A549 (cell line): ENCODE measurements at regions not wholly inside any gene's neighbourhood (a gene's known extent, or its start where the extent isn't known, plus 50 kb on each side); places are given as distances from the start of the nearest gene placed in this dataset.

Experiments
- ATAC-seq, 2 experiments: fragments of 200-7000 bp in 1 of 2; fragments of >200 bp in 1 of 2; cut with Nextera tagmentation in 1 of 2; cut with Tn5 transposase in 1 of 2; 3 replicates each; pipeline versions ENCODE4 v1.8.0 to v1.9.1; 2018 to 2020; ENCODE audit warnings: mild to moderate bottlenecking in 1 of 2, moderate library complexity in 1 of 2
- CTCF ChIA-PET: fragments of 300-600 bp; sonication (Branson Sonifier 250); formaldehyde crosslinking; extraction: SDS; loops from one replicate; lab custom pipeline; 2021; ENCODE audit warnings: antibody characterized with exemption, inconsistent platforms; lab: Yijun Ruan, JAX
- POLR2A ChIA-PET: fragments of 350-600 bp; formaldehyde crosslinking; extraction: SDS; loops from one replicate; lab custom pipeline; 2021; ENCODE audit warnings: antibody characterized with exemption, inconsistent platforms; lab: Yijun Ruan, JAX
- DNase-seq, 2 experiments: peaks; one replicate each; pipeline versions ENCODE4 v3.0.0 to v3.0.0-alpha.2; 2011 to 2016; ENCODE audit warnings: low read depth in 1 of 2, low spot score in 1 of 2
- FAIRE-seq: peaks from 2 replicates; lab custom pipeline; 2011; peaks lifted over from hg19 to GRCh38; lab: Jason Lieb, UNC
- H3K27ac ChIP-seq, 2 experiments: fragments of >200 bp; sonication (Bioruptor Twin); formaldehyde crosslinking; 3 replicates each; pipeline ENCODE4 v1.5.1; 2016 to 2017
- H3K4me1 ChIP-seq: fragments of >200 bp; sonication (Bioruptor Twin); formaldehyde crosslinking; 3 replicates; pipeline ENCODE4 v1.6.1; 2016
- H3K4me2 ChIP-seq: fragments of >200 bp; sonication (Bioruptor Twin); formaldehyde crosslinking; 3 replicates; pipeline ENCODE4 v1.6.1; 2016
- H3K4me3 ChIP-seq: fragments of >200 bp; sonication (Bioruptor Twin); formaldehyde crosslinking; 3 replicates; pipeline ENCODE4 v1.5.1; 2016
- H3K9me3 ChIP-seq: fragments of >200 bp; sonication (Bioruptor Twin); formaldehyde crosslinking; 3 replicates; pipeline ENCODE4 v1.6.1; 2016
- CBX8 ChIP-seq: fragments of 200-600 bp; sonication (generic); IDR thresholded peaks from 2 replicates; pipeline ENCODE4 v1.6.1; 2016
- CEBPB ChIP-seq, 2 experiments: fragments of >200 bp in 1 of 2; sonication (Bioruptor Twin) in 1 of 2; formaldehyde crosslinking in 1 of 2; IDR thresholded peaks; 2 replicates each; pipeline ENCODE4 v1.6.1; 2012 to 2016
- CHD2 ChIP-seq: fragments of 150-350 bp; IDR thresholded peaks from 2 replicates; pipeline ENCODE4 v1.6.1; 2014; ENCODE audit warnings: low read length; ENCODE audit not compliant: partially characterized antibody
- EHF ChIP-seq: fragments of 250-450 bp; sonication (Bioruptor Pico); IDR thresholded peaks from 2 replicates; pipeline ENCODE4 v1.5.0; 2020; ENCODE audit warnings: mild to moderate bottlenecking
- EHMT2 ChIP-seq: fragments of 200-600 bp; sonication (generic); IDR thresholded peaks from 2 replicates; pipeline ENCODE4 v1.6.1; 2016; ENCODE audit warnings: antibody characterized with exemption, low read depth, mild to moderate bottlenecking, moderate library complexity
- EP300 ChIP-seq, 2 experiments: fragments of >200 bp; sonication (Bioruptor Twin); formaldehyde crosslinking; IDR thresholded peaks; 2 replicates in 1 of 2; 3 replicates in 1 of 2; pipeline ENCODE4 v1.6.1; 2016 to 2017
- ESRRA ChIP-seq: fragments of 150-350 bp; IDR thresholded peaks from 2 replicates; pipeline ENCODE4 v1.6.1; 2014; ENCODE audit warnings: mild to moderate bottlenecking, low read length, borderline replicate concordance
- FOSB ChIP-seq: fragments of 250-450 bp; sonication (Bioruptor Pico); IDR thresholded peaks from 2 replicates; pipeline ENCODE4 v1.5.0; 2020; ENCODE audit warnings: mild to moderate bottlenecking, moderate library complexity
- HEYL ChIP-seq: fragments of 250-450 bp; sonication (Bioruptor Pico); IDR thresholded peaks from 2 replicates; pipeline ENCODE4 v1.8.0; 2021; ENCODE audit warnings: mild to moderate bottlenecking, moderate library complexity
- HOXA7 ChIP-seq: fragments of 250-450 bp; sonication (Bioruptor Pico); IDR thresholded peaks from 2 replicates; pipeline ENCODE4 v1.5.0; 2020; ENCODE audit warnings: mild to moderate bottlenecking, moderate library complexity
- JUN ChIP-seq, 2 experiments: fragments of >200 bp; sonication (Bioruptor Twin); formaldehyde crosslinking; IDR thresholded peaks; 2 replicates in 1 of 2; 3 replicates in 1 of 2; pipeline ENCODE4 v1.6.1; 2016 to 2017
- JUNB ChIP-seq: fragments of >200 bp; sonication (Bioruptor Twin); formaldehyde crosslinking; IDR thresholded peaks from 2 replicates; pipeline ENCODE4 v1.6.1; 2016
- KDM1A ChIP-seq: fragments of 200-600 bp; sonication (generic); IDR thresholded peaks from 2 replicates; pipeline ENCODE4 v1.6.1; 2016; ENCODE audit warnings: low read depth, mild to moderate bottlenecking
- MAZ ChIP-seq: fragments of 150-350 bp; IDR thresholded peaks from 2 replicates; pipeline ENCODE4 v1.6.1; 2014; ENCODE audit warnings: antibody characterized with exemption, low read depth, low read length, borderline replicate concordance
- MYC ChIP-seq: IDR thresholded peaks from 2 replicates; pipeline ENCODE4 v1.6.1; 2012; ENCODE audit warnings: mild to moderate bottlenecking, inconsistent platforms, low read length, improper control_type of control experiment, borderline replicate concordance
- PHF8 ChIP-seq: fragments of 200-600 bp; sonication (generic); IDR thresholded peaks from 2 replicates; pipeline ENCODE4 v1.6.1; 2016; ENCODE audit warnings: low read depth, mild to moderate bottlenecking, antibody characterized with exemption, moderate library complexity, borderline replicate concordance
- RCOR1 ChIP-seq: fragments of 150-350 bp; IDR thresholded peaks from 2 replicates; pipeline ENCODE4 v1.6.1; 2014; ENCODE audit warnings: antibody characterized with exemption, low read length, low read depth
- SREBF2 ChIP-seq: fragments of 450-650 bp; IDR thresholded peaks from 2 replicates; pipeline ENCODE4 v1.6.1; 2014; ENCODE audit warnings: mild to moderate bottlenecking, moderate library complexity
- ZC3H11A ChIP-seq: fragments of 450-650 bp; IDR thresholded peaks from 2 replicates; pipeline ENCODE4 v1.6.1; 2014; ENCODE audit warnings: antibody characterized with exemption, mild to moderate bottlenecking
- WGBS: methylation state at CpG from one replicate; pipeline ENCODE4 v1.1.6; 2017; ENCODE audit errors: missing lambda C conversion rate; 5-methylcytosine and 5-hydroxymethylcytosine counted together
- TF ChIP-seq, protein P1 (sequence below): IDR thresholded peaks from 2 replicates; pipeline ENCODE4 v1.6.1; 2012; ENCODE audit warnings: low read depth, borderline replicate concordance
- TF ChIP-seq, protein P2 (sequence below): IDR thresholded peaks from 2 replicates; pipeline ENCODE4 v1.6.1; 2012
- TF ChIP-seq, protein P3 (sequence below): fragments of >200 bp; sonication (Bioruptor Twin); formaldehyde crosslinking; IDR thresholded peaks from 2 replicates; pipeline ENCODE4 v1.6.1; 2016

DNA sequence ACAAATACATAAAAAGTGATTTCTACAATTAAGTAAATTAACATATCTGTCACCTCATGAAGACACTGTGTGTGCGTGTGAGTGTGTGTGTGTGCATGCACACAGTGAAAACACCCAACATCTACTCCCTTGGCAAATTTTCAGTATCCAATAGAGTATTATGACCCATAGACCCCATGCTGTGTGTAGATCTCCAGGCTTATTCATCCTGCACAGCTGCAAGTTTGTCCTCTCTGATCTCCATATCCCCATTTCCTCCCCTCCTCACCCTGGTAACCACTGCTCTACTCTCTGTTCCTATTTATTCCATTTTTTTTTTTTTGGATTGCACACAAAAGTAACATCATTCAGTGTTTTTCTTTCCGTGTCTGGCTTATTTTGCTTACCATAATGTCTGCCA, 391.0 kb downstream of the SOX11 start:
- Histone ChIP-seq H3K9me3 (peaks cover 2% of the 10 kb centered on the region; the same call in 1 of the 3 replicates), H3K4me1 (no peaks in the 10 kb centered on the region), H3K4me3 (no peak overlapping the region)
- FAIRE-seq = no peak
- DNase-seq = no peak
- TF ChIP-seq ESRRA (no peak), FOSB (no peak), CHD2 (no peak), MAZ (no peak), ZC3H11A (no peak), PHF8 (no peak), RCOR1 (no peak), MYC (no peak), CEBPB (IDR thresholded peaks at IDR 0.05) (no peak), JUNB (no peak), JUN (IDR thresholded peaks at IDR 0.05) (no peak), HEYL (no peak), EP300 (IDR thresholded peaks at IDR 0.05) (no peak), EHMT2 (no peak), EHF (CRISPR knock-in tag) (no peak), KDM1A (no peak)
- TF ChIP-seq, protein P1, sequence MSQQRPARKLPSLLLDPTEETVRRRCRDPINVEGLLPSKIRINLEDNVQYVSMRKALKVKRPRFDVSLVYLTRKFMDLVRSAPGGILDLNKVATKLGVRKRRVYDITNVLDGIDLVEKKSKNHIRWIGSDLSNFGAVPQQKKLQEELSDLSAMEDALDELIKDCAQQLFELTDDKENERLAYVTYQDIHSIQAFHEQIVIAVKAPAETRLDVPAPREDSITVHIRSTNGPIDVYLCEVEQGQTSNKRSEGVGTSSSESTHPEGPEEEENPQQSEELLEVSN = no peak
- TF ChIP-seq, protein P2, sequence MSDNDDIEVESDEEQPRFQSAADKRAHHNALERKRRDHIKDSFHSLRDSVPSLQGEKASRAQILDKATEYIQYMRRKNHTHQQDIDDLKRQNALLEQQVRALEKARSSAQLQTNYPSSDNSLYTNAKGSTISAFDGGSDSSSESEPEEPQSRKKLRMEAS = no peak
- TF ChIP-seq, all 56 proteins: peak for 0
- ATAC-seq = no peak
- ChIA-PET POLR2A (no interaction called here), CTCF (interaction anchor here (0.7 kb wide), 1 partner anchor 266 kb away, joined by 5 read pairs; no protein-coding TSS in a partner anchor)
- Histone ChIP-seq H3K4me2 (no peak overlapping the region), H3K27ac (no peak overlapping the region)
- 17% methylated on average over 2 of the region's 2 CpGs for WGBS

DNA sequence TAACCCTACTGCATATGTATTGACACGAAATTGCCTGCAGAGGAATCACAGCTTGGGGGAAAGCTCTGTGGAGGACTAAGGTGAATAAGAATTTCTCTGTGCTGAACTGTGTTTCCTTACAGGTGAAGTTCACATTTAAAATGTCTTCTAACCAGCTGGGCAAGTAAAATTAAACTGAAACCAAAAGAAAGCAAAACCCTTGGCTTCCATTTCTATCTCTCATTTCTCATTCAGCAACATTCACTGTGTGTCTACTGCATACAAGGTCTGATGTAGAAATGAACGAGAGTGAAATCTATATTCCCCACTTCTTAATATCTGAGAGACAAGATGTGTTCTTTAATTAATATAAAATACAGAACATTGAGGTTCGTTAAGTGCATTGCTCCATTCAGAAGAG, 397.3 kb downstream of the SOX11 start:
- no peak overlapping the region for H3K4me2 ChIP-seq
- no peak overlapping the region for H3K4me3 ChIP-seq
- DNase-seq (no peak), ATAC-seq (no peak), FAIRE-seq (no peak)
- WGBS = under 1% methylated on average over 3 of the region's 3 CpGs
- no peaks in the 10 kb centered on the region for H3K4me1 ChIP-seq
- POLR2A ChIA-PET = no interaction called here
- H3K27ac ChIP-seq = no peak overlapping the region
- CTCF ChIA-PET = no interaction called here
- peaks cover 2% of the 10 kb centered on the region; the same call in 1 of the 3 replicates for H3K9me3 ChIP-seq
- TF ChIP-seq PHF8 = no peak
- no peak for TF ChIP-seq HOXA7
- TF ChIP-seq MAZ = no peak
- TF ChIP-seq CBX8 = no peak

DNA sequence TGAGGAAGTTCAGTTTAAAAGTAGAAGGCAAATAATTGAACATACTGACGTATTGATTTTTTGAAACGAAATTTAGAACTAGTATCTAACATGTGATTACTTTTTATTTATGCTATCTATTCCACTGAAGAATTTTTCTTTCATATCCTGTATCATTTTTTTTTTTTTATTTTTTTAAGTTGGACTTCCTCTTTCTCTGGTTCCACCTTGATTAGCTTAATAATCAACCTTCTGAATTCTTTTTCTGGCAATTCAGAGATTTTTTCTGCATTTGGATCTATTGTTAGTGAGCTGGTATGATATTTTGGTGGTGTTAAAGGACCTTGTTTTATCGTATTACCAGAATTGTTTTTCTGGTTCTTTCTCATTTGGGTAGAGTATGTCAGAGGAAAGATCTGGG, 411.2 kb downstream of the SOX11 start:
- Histone ChIP-seq H3K4me1 (no peaks in the 10 kb centered on the region), H3K4me2 (no peak overlapping the region), H3K9me3 (no peaks in the 10 kb centered on the region), H3K4me3 (no peak overlapping the region), H3K27ac (no peak overlapping the region)
- WGBS = 30% methylated on average over 3 of the region's 3 CpGs
- ChIA-PET POLR2A (no interaction called here), CTCF (no interaction called here)
- DNase-seq (no peak), FAIRE-seq (no peak), ATAC-seq (no peak)
- TF ChIP-seq, protein P3, sequence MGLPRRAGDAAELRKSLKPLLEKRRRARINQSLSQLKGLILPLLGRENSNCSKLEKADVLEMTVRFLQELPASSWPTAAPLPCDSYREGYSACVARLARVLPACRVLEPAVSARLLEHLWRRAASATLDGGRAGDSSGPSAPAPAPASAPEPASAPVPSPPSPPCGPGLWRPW = no peak

DNA sequence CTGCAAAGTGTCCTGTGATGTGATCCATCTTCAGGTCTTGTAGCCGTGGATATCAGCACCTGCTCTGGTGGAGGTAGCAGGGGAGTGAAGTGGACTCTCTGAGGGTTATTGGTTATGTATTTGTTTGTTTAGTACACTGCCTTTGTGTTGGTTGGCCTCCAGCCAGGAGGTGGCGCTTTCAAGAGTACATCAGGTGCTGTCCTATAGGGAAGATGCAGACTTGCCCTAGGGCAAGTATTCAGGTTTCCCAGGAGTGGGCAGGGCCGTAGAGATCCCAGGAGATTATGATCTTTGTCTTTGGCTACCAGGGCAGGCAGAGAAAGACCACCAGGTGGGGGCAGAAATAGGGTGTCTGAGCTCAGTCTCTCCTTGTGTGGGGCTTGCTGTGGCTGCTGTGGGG, 411.8 kb downstream of the SOX11 start:
- Histone ChIP-seq H3K27ac (no peak overlapping the region), H3K4me3 (no peak overlapping the region), H3K9me3 (no peaks in the 10 kb centered on the region), H3K4me1 (no peaks in the 10 kb centered on the region), H3K4me2 (no peak overlapping the region)
- POLR2A ChIA-PET = no interaction called here
- FAIRE-seq (no peak), ATAC-seq (no peak), DNase-seq (no peak)
- TF ChIP-seq SREBF2 (no peak), CBX8 (no peak)
- CTCF ChIA-PET = no interaction called here
- 3% methylated on average over 3 of the region's 3 CpGs for WGBS
